GM23248 (cell line): ENCODE measurements at regions not wholly inside any gene's neighbourhood (a gene's known extent, or its start where the extent isn't known, plus 50 kb on each side); places are given as distances from the start of the nearest gene placed in this dataset.

Experiments used
- DNase-seq: peaks from one replicate; pipeline ENCODE4 v3.0.0-alpha.2; 2015
- H2AFZ ChIP-seq: fragments of 200-600 bp; sonication (generic); 2 replicates; pipeline ENCODE4 v1.6.1; 2016; ENCODE audit warnings: antibody characterized with exemption
- H3F3A ChIP-seq: fragments of 200-600 bp; sonication (generic); 2 replicates; pipeline ENCODE4 v1.6.1; 2016; ENCODE audit warnings: mild to moderate bottlenecking, antibody characterized with exemption, mixed run types; ENCODE audit not compliant: insufficient read depth
- H3K27ac ChIP-seq: fragments of 200-600 bp; sonication (generic); 2 replicates; pipeline ENCODE4 v1.5.1; 2016; ENCODE audit warnings: mild to moderate bottlenecking
- H3K27me3 ChIP-seq: fragments of 200-600 bp; sonication (generic); replicated peaks from 2 replicates; pipeline ENCODE4 v1.6.1; 2016; ENCODE audit warnings: mild to moderate bottlenecking; ENCODE audit not compliant: insufficient read depth
- H3K36me3 ChIP-seq: fragments of 200-600 bp; sonication (generic); 2 replicates; pipeline ENCODE4 v1.6.1; 2016; ENCODE audit warnings: low read depth, mild to moderate bottlenecking
- H3K4me1 ChIP-seq: fragments of 200-600 bp; sonication (generic); 2 replicates; pipeline ENCODE4 v1.6.1; 2016; ENCODE audit warnings: mild to moderate bottlenecking; ENCODE audit not compliant: insufficient read depth
- H3K4me2 ChIP-seq: fragments of 200-600 bp; sonication (generic); one replicate; pipeline ENCODE4 v1.6.1; 2016; ENCODE audit warnings: mild to moderate bottlenecking; ENCODE audit not compliant: unreplicated experiment
- H3K4me3 ChIP-seq: fragments of 200-600 bp; sonication (generic); 2 replicates; pipeline ENCODE4 v1.5.1; 2016; ENCODE audit warnings: mild to moderate bottlenecking
- H3K79me2 ChIP-seq: fragments of 200-600 bp; sonication (generic); 2 replicates; pipeline ENCODE4 v1.6.1; 2016; ENCODE audit warnings: mild to moderate bottlenecking; ENCODE audit not compliant: insufficient read depth
- H3K9ac ChIP-seq: fragments of 200-600 bp; sonication (generic); 2 replicates; pipeline ENCODE4 v1.6.1; 2016; ENCODE audit warnings: mild to moderate bottlenecking
- H3K9me2 ChIP-seq: fragments of 200-600 bp; sonication (generic); 2 replicates; pipeline ENCODE4 v1.6.1; 2016; ENCODE audit warnings: mixed run types, mild to moderate bottlenecking, moderate library complexity; ENCODE audit not compliant: insufficient read depth
- H3K9me3 ChIP-seq: fragments of 200-600 bp; sonication (generic); one replicate; pipeline ENCODE4 v1.6.1; 2017; ENCODE audit warnings: low read depth
- H4K20me1 ChIP-seq: fragments of 200-600 bp; sonication (generic); 2 replicates; pipeline ENCODE4 v1.6.0; 2016; ENCODE audit not compliant: insufficient read depth
- EZH2 ChIP-seq: fragments of 200-600 bp; sonication (generic); IDR thresholded peaks from 2 replicates; pipeline ENCODE4 v1.6.1; 2018; ENCODE audit warnings: antibody characterized with exemption, mild to moderate bottlenecking; ENCODE audit not compliant: insufficient read depth, poor library complexity, severe bottlenecking
- EZH2phosphoT487 ChIP-seq: fragments of 200-600 bp; sonication (generic); IDR thresholded peaks from 2 replicates; pipeline ENCODE4 v1.6.1; 2018; ENCODE audit warnings: antibody characterized with exemption, moderate library complexity, mild to moderate bottlenecking, low read depth; ENCODE audit not compliant: insufficient read depth
- WGBS, 2 experiments: methylation state at CpG; one replicate each; pipeline ENCODE4 v1.1.6; 2015 to 2017; ENCODE audit warnings: low lambda C conversion rate in 2 of 2, low coverage in 1 of 2; ENCODE audit errors: missing lambda C conversion rate in 2 of 2; 5-methylcytosine and 5-hydroxymethylcytosine counted together
- in situ Hi-C: fragments of 300-500 bp; cut with MboI; formaldehyde crosslinking; loops from 2 replicates; pipeline ENCODE4 v1.15.0; 2020

DNA sequence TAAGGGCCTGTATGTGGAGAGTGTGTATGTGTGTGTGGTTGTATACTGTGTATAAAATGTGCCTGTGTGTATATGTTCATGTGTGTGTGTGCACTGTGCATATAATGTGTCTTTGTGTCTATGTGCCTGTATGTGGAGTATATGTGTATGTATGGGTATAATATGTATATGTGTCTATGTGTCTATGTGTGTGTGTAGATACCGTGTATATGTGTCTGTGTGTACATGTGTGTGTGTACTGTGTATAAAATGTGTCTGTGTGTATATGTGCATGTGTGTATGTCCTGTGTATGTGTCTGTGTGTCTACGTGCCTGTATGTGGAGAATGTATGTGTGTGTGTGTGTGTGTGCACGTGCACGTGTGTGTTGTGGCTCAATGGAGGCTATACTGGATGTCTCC is 200.4 kb upstream of the ZFHX3 start:
- no peaks in the 10 kb centered on the region for H3K4me1 ChIP-seq
- H2AFZ ChIP-seq: no peak overlapping the region
- in situ Hi-C loops: no loop called here
- no peak overlapping the region for H3K4me3 ChIP-seq
- no peak overlapping the region for H3K4me2 ChIP-seq
- no peak for TF ChIP-seq EZH2
- no peak for TF ChIP-seq EZH2phosphoT487
- no peak for DNase-seq
- H3F3A ChIP-seq: no peaks in the 10 kb centered on the region
- no peaks in the 10 kb centered on the region for H3K79me2 ChIP-seq
- H3K36me3 ChIP-seq: no peaks in the 10 kb centered on the region
- H3K9ac ChIP-seq: no peak overlapping the region
- H3K9me3 ChIP-seq: no peaks in the 10 kb centered on the region
- WGBS, 2 experiments: 52 to 58% methylated on average over 4 of the region's 4 CpGs
- H3K27ac ChIP-seq: no peak overlapping the region
- no peaks in the 10 kb centered on the region for H4K20me1 ChIP-seq
- no peaks in the 10 kb centered on the region; the same call in 1 of the 2 replicates for H3K27me3 ChIP-seq
- no peaks in the 10 kb centered on the region for H3K9me2 ChIP-seq

DNA sequence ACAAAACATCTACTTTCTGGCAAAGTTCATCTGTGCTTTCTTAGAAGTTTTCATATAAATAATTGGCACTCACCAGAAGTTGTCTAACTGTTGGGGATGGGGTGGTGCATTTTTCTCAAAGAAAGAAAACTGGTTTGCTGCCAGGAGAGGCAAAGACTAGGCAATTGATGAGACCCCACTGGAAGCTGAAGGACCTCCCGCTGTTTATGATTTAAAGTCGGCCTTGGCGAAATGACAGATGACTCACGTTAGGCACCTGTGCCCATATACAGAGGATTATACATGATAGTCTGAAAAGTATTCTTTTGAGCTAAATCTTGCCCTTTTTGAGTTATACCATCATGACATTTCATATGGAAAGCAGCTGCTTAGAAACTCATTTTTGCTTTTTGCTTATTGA is 193.0 kb upstream of the ZFHX3 start:
- H3K4me2 ChIP-seq: no peak overlapping the region
- in situ Hi-C loops: no loop called here
- DNase-seq: no peak
- no peak overlapping the region for H3K27ac ChIP-seq
- no peak for TF ChIP-seq EZH2phosphoT487
- TF ChIP-seq EZH2: no peak
- no peaks in the 10 kb centered on the region for H3F3A ChIP-seq
- no peaks in the 10 kb centered on the region for H3K9me3 ChIP-seq
- no peaks in the 10 kb centered on the region for H3K4me1 ChIP-seq
- no peaks in the 10 kb centered on the region for H4K20me1 ChIP-seq
- no peaks in the 10 kb centered on the region for H3K9me2 ChIP-seq
- H3K79me2 ChIP-seq: no peaks in the 10 kb centered on the region
- H3K27me3 ChIP-seq: peaks cover 19% of the 10 kb centered on the region; the same call in 1 of the 2 replicates
- H2AFZ ChIP-seq: no peak overlapping the region
- no peaks in the 10 kb centered on the region for H3K36me3 ChIP-seq
- no peak overlapping the region for H3K9ac ChIP-seq
- H3K4me3 ChIP-seq: no peak overlapping the region
- WGBS, 2 experiments: 22 to 42% methylated on average over 4 of the region's 4 CpGs

DNA sequence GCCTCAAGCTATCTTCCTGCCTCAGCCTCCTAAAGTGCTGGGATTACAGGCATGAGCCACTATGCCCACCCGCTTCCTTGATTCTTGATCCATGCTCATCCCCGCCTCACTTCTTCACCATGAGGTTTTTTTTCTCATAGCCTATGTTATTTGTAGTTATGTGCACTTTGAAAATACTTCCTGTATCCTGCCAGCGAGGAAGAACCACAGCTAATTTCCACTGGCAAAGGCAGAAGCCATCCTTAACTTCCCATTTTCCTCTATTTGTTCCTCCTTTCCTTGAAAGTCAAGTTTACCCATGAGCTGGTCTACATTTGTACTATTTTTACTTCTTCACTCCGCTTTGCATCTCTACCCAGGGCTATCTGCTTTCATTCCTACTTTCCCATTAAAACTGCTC is 189.7 kb upstream of the ZFHX3 start:
- in situ Hi-C loops: no loop called here
- H3K9me2 ChIP-seq: no peaks in the 10 kb centered on the region
- H3K4me2 ChIP-seq: no peak overlapping the region
- H3K9me3 ChIP-seq: no peaks in the 10 kb centered on the region
- no peaks in the 10 kb centered on the region for H4K20me1 ChIP-seq
- TF ChIP-seq EZH2 (no peak), EZH2phosphoT487 (no peak)
- no peak overlapping the region for H2AFZ ChIP-seq
- peaks cover 28% of the 10 kb centered on the region for H3K27me3 ChIP-seq
- H3F3A ChIP-seq: no peaks in the 10 kb centered on the region
- WGBS, 2 experiments: 50% methylated on average over 4 of the region's 4 CpGs
- no peak for DNase-seq
- no peaks in the 10 kb centered on the region for H3K79me2 ChIP-seq
- H3K4me1 ChIP-seq: no peaks in the 10 kb centered on the region
- no peak overlapping the region for H3K4me3 ChIP-seq
- H3K27ac ChIP-seq: no peak overlapping the region
- H3K36me3 ChIP-seq: no peaks in the 10 kb centered on the region
- no peak overlapping the region for H3K9ac ChIP-seq

DNA sequence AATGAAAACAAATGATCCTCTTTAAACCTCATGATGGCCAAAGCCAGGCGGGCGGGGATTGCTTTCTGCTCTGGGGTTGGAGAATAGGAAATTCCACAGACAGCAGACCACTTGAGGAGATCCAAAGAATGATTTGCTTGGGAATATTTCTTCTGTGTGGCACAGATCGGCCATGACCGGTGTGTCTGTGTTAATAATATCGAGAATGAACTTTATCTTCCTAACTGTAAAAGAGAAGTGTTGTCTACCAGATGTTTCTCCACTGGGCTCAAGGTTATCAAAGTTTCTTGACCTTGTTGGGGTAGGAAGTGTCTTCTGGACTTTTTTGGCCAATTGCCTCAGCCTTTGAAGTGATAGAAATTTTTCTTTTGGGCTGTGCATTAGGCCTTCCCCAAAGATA is 186.6 kb upstream of the ZFHX3 start:
- H3K4me1 ChIP-seq: no peaks in the 10 kb centered on the region
- no peaks in the 10 kb centered on the region for H3K36me3 ChIP-seq
- DNase-seq: no peak
- no peaks in the 10 kb centered on the region for H4K20me1 ChIP-seq
- H3K4me3 ChIP-seq: no peak overlapping the region
- no peaks in the 10 kb centered on the region for H3K9me2 ChIP-seq
- no peak overlapping the region for H3K4me2 ChIP-seq
- TF ChIP-seq EZH2phosphoT487 (no peak), EZH2 (no peak)
- no peak overlapping the region for H2AFZ ChIP-seq
- WGBS, 2 experiments: 72 to 75% methylated on average over 5 of the region's 5 CpGs
- no peaks in the 10 kb centered on the region for H3K9me3 ChIP-seq
- H3K27me3 ChIP-seq: peaks cover 28% of the 10 kb centered on the region
- no peaks in the 10 kb centered on the region for H3K79me2 ChIP-seq
- H3K27ac ChIP-seq: no peak overlapping the region
- H3K9ac ChIP-seq: no peak overlapping the region
- in situ Hi-C loops: no loop called here
- no peaks in the 10 kb centered on the region for H3F3A ChIP-seq

DNA sequence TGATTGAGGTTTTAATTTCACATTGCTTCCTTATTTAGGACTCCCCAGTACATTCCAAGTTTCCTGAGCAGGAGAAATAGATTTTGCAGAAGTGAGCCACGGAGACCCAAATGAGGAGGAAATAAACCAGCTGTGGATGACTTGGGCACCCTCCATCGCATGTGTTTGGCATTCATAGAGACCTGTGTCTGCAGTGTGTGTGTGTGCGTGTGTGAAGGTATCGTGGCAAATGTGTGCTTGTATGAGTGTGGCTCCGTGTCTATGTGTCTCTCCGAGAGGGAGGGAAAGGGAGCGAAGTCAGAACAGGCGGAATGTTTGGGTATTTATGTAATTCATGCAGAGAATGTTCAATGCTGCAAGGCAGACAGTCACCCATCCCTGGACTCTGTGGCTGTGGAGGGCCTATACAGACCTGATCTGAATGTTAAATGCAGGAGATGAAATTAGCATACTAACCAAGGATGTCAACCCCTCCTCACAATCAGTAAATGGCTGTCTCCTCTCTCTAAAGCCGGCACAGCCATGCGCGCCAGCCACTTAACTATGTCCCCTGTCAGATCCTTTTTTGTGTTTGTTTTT is 186.0 kb upstream of the ZFHX3 start:
- no peak for DNase-seq
- WGBS, 2 experiments: 73% methylated on average over 11 of the region's 11 CpGs
- no peak overlapping the region for H3K27ac ChIP-seq
- no peak overlapping the region for H3K4me3 ChIP-seq
- no peaks in the 10 kb centered on the region for H3K36me3 ChIP-seq
- no peaks in the 10 kb centered on the region for H3K9me2 ChIP-seq
- H2AFZ ChIP-seq: no peak overlapping the region
- H3F3A ChIP-seq: no peaks in the 10 kb centered on the region
- no peaks in the 10 kb centered on the region for H3K9me3 ChIP-seq
- H4K20me1 ChIP-seq: no peaks in the 10 kb centered on the region
- in situ Hi-C loops: no loop called here
- no peak overlapping the region for H3K9ac ChIP-seq
- TF ChIP-seq EZH2phosphoT487: no peak
- H3K27me3 ChIP-seq: peaks cover 28% of the 10 kb centered on the region
- H3K79me2 ChIP-seq: no peaks in the 10 kb centered on the region
- no peaks in the 10 kb centered on the region for H3K4me1 ChIP-seq
- H3K4me2 ChIP-seq: no peak overlapping the region
